Motor neuron (in vitro differentiated cells): ENCODE measurements at regions not wholly inside any gene's neighbourhood (a gene's known extent, or its start where the extent isn't known, plus 50 kb on each side); places are given as distances from the start of the nearest gene placed in this dataset.

Source experiments
- ATAC-seq, 8 experiments: fragments of 200-7000 bp; cut with Tn5 transposase; replicated peaks in 6 of 8; 2 replicates each; pipeline ENCODE4 v1.8.0; 2021; ENCODE audit warnings: mild to moderate bottlenecking in 8 of 8, moderate library complexity in 8 of 8
- H3K27ac ChIP-seq, 2 donors: fragments of 250-450 bp; sonication (Bioruptor Pico); 2 replicates each; pipeline ENCODE4 v1.9.0; 2021; ENCODE audit warnings: antibody characterized with exemption in 2 of 2, mild to moderate bottlenecking in 2 of 2, moderate library complexity in 1 of 2
- H3K4me1 ChIP-seq, 2 donors: fragments of 250-450 bp; sonication (Bioruptor Pico); replicated peaks in 1 of 2; 2 replicates each; pipeline ENCODE4 v1.6.1; 2021; ENCODE audit warnings: antibody characterized with exemption in 2 of 2, mild to moderate bottlenecking in 2 of 2, moderate library complexity in 1 of 2
- H3K4me3 ChIP-seq, 5 donors: fragments of 250-450 bp; sonication (Bioruptor Pico); 2 replicates each; pipeline ENCODE4 v1.9.0; 2021; ENCODE audit warnings: antibody characterized with exemption in 5 of 5, mild to moderate bottlenecking in 5 of 5, moderate library complexity in 4 of 5
- WGBS, 10 experiments: fragments of 450-650 bp; shearing (Covaris generic); methylation state at CpG; one replicate each; pipeline ENCODE4 v1.0.0; 2022; 5-methylcytosine and 5-hydroxymethylcytosine counted together
- in situ Hi-C, 9 experiments: fragments of 400-800 bp; cut with MboI; loops; one replicate each; pipeline ENCODE4 v1.15.0; 2021; ENCODE audit warnings: low sequenced_read_pairs in 9 of 9, low pct_unique_long_range_greater_than_20kb in 2 of 9; ENCODE audit not compliant: unreplicated experiment in 9 of 9

- Histone ChIP-seq H3K4me1 (peaks cover 0 to 6% of the 10 kb centered on the region in 2 donors), H3K4me3 (no peak overlapping the region), H3K27ac (no peak overlapping the region)
- ATAC-seq: no peak
- in situ Hi-C loops: no loop called here
- 29 to 100% (median 76%) methylated on average over 1 to 4 of the region's 4 CpGs for WGBS, 10 experiments
Measured at GRCh38 chr16:87239545-87239944, 77.6 kb downstream of the C16orf95 start.

- in situ Hi-C loops: no loop called here
- WGBS, 10 experiments: 20 to 100% (median 91%) methylated on average over 1 to 12 of the region's 14 CpGs
- H3K4me1 ChIP-seq: peaks cover 0 to 4% of the 10 kb centered on the region in 2 donors
- ATAC-seq: peak in 2 of 8 experiments; percentile 80 to 88
- H3K27ac ChIP-seq: no peak overlapping the region
- H3K4me3 ChIP-seq: no peak overlapping the region
Measured at GRCh38 chr16:87240211-87241136, 76.7 kb downstream of the C16orf95 start.

GRCh38 chr16:87241137-87241771 lies 75.9 kb downstream of the C16orf95 start:
- 60 to 100% (median 89%) methylated on average over 2 to 15 of the region's 15 CpGs; no CpG with 5 or more reads in 1 of the 10 experiments for WGBS, 10 experiments
- Histone ChIP-seq H3K4me3 (no peak overlapping the region), H3K27ac (no peak overlapping the region), H3K4me1 (peaks cover 0 to 4% of the 10 kb centered on the region in 2 donors)
- in situ Hi-C loops: no loop called here
- ATAC-seq: no peak

- Histone ChIP-seq H3K4me1 (peaks cover 0 to 4% of the 10 kb centered on the region in 2 donors), H3K27ac (no peak overlapping the region), H3K4me3 (no peak overlapping the region)
- 18 to 67% (median 43%) methylated on average over 2 to 7 of the region's 7 CpGs; no CpG with 5 or more reads in 3 of the 10 experiments for WGBS, 10 experiments
- in situ Hi-C loops: no loop called here
- ATAC-seq: no peak
Measured at GRCh38 chr16:87243478-87243877, 73.7 kb downstream of the C16orf95 start.

DNA sequence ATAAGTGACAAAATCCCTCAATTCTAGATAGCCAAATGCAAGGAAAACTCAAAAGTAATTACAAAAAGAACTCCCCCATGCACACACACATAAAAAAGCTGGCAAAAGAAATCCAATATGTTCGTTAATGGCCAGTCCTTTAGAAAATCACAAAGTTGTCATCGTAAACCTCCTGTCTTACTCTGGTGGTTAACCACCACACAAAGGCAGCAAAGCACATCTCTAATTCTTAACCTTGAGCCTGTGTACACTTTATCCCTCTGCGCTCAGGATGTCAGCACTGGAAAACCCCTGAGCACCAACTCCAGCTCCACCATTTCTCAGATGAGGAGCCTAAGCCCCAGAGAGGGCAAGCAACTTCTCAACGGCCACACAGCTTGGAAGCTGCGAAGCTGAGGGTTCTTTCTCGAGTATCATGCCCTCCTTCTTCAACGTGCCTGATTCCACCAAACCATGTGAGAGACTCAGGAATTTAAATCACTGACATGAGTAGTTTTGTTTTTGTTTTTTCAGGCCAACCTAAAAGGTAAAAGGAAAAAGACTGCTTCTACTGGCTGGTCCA lies 72.5 kb downstream of the C16orf95 start:
- 31 to 100% (median 75%) methylated on average over 1 to 5 of the region's 7 CpGs; no CpG with 5 or more reads in 1 of the 10 experiments for WGBS, 10 experiments
- Histone ChIP-seq H3K4me3 (no peak overlapping the region), H3K27ac (no peak overlapping the region), H3K4me1 (peaks cover 0 to 4% of the 10 kb centered on the region in 2 donors)
- ATAC-seq: no peak
- in situ Hi-C loops: no loop called here

- peaks cover 0 to 4% of the 10 kb centered on the region in 2 donors for H3K4me1 ChIP-seq
- ATAC-seq: no peak
- no peak overlapping the region for H3K27ac ChIP-seq
- in situ Hi-C loops: no loop called here
- WGBS, 10 experiments: 67 to 95% (median 88%) methylated on average over 2 to 13 of the region's 13 CpGs; no CpG with 5 or more reads in 1 of the 10 experiments
- H3K4me3 ChIP-seq: no peak overlapping the region
Measured at GRCh38 chr16:87245511-87245910, 71.7 kb downstream of the C16orf95 start.

DNA sequence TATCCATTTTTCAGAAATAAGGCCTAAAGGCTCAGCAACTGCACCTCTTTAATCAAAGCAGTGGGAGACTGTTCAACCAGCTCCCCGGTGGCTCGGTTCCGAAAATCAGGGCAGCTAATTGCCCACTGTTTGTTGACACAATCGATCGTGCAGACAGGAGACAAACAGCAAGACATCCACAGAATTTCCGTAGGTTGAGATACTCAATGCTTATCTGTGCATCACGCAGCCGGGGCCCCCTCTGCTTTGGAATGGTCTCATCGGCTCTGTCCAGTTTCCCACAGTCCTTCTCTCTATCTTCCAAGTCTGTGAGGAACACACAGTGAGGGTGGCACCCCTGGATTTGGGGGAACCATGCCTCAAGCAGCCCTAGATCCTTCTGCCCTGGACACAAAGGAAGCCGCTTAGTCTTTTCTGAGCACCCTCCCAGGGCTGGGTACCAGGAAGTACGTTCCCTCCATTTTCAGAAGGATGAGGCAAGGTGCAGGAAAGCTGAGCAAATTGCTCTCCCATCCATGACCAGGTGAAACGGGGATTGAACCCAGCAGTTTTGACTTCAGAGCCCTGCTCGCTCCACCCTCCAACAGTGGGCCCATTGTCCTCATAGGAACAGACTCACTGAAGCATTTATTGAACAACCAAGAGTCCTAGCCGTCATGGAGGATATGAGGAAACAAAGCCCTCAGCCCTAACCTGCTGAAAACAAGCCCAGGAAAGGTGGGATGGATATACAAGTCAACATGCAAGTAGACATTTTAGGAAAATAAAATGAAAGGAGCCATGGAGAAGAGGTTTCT lies 70.7 kb downstream of the C16orf95 start:
- Histone ChIP-seq H3K4me3 (no peak overlapping the region), H3K27ac (no peak overlapping the region), H3K4me1 (peaks cover 0 to 4% of the 10 kb centered on the region in 2 donors)
- in situ Hi-C loops: no loop called here
- no peak for ATAC-seq
- 62 to 100% (median 81%) methylated on average over 2 to 12 of the region's 14 CpGs for WGBS, 10 experiments

- 80 to 100% (median 100%) methylated on average over 1 to 3 of the region's 3 CpGs; no CpG with 5 or more reads in 5 of the 10 experiments for WGBS, 10 experiments
Measured at GRCh38 chr16:87248714-87249113, 68.5 kb downstream of the C16orf95 start.

GRCh38 chr16:87249425-87249824 lies 67.8 kb downstream of the C16orf95 start:
- in situ Hi-C loops: no loop called here
- no peaks in the 10 kb centered on the region for H3K4me1 ChIP-seq

More at GRCh38 chr16:87248714-87249113, 68.5 kb downstream of the C16orf95 start:
- ATAC-seq: no peak
- no peaks in the 10 kb centered on the region for H3K4me1 ChIP-seq
- no peak overlapping the region for H3K4me3 ChIP-seq
- no peak overlapping the region for H3K27ac ChIP-seq
- in situ Hi-C loops: no loop called here

GRCh38 chr16:87250431-87250960 lies 66.7 kb downstream of the C16orf95 start:
- 52 to 100% (median 89%) methylated on average over 1 to 2 of the region's 2 CpGs; no CpG with 5 or more reads in 3 of the 10 experiments for WGBS, 10 experiments

More at GRCh38 chr16:87249425-87249824, 67.8 kb downstream of the C16orf95 start:
- WGBS, 10 experiments: 36 to 93% (median 87%) methylated on average over 1 to 9 of the region's 10 CpGs; no CpG with 5 or more reads in 1 of the 10 experiments
- no peak for ATAC-seq
- H3K27ac ChIP-seq: no peak overlapping the region
- no peak overlapping the region for H3K4me3 ChIP-seq

GRCh38 chr16:87252269-87252970 lies 64.8 kb downstream of the C16orf95 start:
- Histone ChIP-seq H3K4me3 (no peak overlapping the region), H3K27ac (no peak overlapping the region), H3K4me1 (no peaks in the 10 kb centered on the region)
- no peak for ATAC-seq
- WGBS, 10 experiments: 57 to 100% (median 89%) methylated on average over 1 to 10 of the region's 12 CpGs; no CpG with 5 or more reads in 1 of the 10 experiments
- in situ Hi-C loops: no loop called here

More at GRCh38 chr16:87250431-87250960, 66.7 kb downstream of the C16orf95 start:
- H3K4me3 ChIP-seq: no peak overlapping the region
- no peaks in the 10 kb centered on the region for H3K4me1 ChIP-seq
- in situ Hi-C loops: no loop called here
- ATAC-seq: no peak
- no peak overlapping the region for H3K27ac ChIP-seq
